RCC 7860 (cell line): ENCODE measurements at regions not wholly inside any gene's neighbourhood (a gene's known extent, or its start where the extent isn't known, plus 50 kb on each side); places are given as distances from the start of the nearest gene placed in this dataset.

Source experiments
- DNase-seq: peaks from one replicate; pipeline ENCODE4 v3.0.0-alpha.2; 2015; ENCODE audit warnings: low spot score
- FAIRE-seq: peaks from 2 replicates; lab custom pipeline; 2012; peaks lifted over from hg19 to GRCh38; lab: Jason Lieb, UNC

DNA sequence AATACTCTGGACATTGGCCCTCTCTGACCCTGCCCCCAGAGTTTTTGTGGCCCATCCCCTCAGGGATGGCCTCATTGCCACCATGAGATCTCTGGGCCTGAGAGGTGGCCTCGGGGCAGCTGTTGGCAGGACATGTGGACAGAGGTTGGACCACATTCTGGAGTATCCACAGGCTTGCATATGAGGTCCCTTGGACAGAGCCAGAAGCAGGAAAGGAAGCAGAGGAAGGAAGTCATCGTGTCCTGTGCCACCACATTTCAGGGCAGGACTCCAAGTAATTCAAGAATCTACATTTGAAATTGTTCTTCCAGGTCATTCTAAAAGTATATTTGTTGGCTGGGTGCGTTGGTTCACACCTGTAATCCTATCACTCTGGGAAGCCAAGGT is 95.9 kb upstream of the PPP2R5A start:
- FAIRE-seq (no peak), DNase-seq (no peak)

DNA sequence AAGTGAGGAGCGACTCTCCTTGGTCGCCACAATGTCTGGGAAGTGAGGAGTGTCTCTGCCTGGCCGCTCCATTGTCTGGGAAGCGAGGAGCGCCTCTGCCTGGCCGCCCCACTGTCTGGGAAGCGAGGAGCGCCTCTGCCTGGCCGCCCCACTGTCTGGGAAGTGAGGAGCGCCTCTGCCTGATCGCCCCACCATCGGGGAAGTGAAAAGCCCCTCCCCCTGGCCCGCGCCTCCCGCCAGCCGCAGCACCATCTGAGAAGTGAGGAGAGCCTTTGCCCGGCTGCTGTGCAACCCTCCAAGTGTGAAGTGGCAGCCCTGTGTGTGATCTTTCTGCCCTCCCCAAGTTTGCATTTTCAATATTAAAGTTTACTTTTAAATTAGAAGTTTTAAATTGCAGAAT is 95.0 kb upstream of the PPP2R5A start:
- FAIRE-seq (no peak), DNase-seq (no peak)

DNA sequence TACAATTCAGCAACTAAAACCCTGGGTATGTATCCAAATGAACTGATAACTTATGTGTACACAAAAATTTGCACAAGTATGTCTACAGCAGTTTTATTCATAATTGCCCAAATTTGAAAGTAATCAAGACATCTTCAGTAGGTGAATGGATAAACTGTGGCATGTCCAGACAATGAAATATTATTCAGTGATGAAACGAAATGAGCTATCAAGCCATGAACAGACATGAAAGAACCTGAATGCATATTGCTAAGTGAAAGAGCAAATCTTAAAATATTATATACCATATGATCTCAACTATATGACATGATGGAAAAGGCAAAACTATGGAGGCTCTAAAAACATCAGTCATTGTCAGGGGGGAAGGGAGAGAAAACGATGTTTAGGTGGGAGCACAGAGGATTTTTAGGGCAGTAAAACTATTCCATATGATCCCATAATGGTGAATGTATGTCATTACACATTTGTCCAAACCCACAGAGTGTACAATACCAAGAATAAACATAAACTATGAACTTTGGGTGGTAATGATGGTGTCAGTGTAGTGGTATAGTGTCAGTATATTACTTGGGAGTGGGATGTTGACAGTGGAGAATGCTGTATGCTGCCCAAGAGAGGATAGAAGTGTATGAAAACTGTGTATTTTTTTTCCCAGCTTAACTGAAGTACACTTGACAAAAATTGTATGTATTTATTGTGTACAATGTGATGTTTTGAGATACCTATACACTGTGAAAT is 92.8 kb upstream of the PPP2R5A start:
- no peak for DNase-seq
- FAIRE-seq: no peak

DNA sequence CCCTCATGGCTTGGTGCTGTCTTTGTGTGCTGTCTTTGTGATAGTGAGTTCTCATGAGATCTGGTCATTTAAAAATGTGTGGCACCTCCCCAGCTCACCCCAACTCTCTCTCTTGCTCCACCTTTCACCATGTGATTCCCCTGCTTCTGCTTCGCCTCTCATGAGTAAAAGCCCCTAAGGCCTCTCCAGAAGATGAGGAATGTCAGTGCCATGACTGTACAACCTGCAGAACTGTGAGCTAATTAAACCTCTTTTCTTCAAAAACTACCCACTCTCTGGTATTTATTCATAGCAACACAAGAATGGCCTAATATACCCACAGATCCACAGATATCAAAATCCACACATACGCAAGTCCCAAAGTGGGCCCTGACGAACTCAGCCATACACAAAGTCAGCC is 88.9 kb upstream of the PPP2R5A start:
- no peak for FAIRE-seq
- no peak for DNase-seq

DNA sequence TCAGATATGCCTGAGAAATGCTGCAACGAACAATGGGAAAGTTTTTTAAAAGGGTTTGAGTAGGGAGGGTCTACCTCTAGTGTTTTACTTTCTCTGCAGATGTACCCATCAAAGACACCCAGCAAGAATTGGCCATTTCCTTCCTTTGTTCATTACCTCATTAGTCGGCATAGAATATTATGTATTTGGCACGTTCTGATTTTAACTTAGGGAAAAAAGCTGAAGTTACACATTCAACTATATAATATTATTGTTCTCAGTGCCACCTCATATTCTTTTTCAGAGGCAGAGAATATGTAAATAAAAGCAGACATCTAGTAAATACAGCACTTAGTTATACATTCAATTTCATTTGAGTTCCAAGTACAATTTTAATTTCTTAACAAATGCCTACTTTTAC is 83.7 kb upstream of the PPP2R5A start:
- FAIRE-seq (no peak), DNase-seq (no peak)

DNA sequence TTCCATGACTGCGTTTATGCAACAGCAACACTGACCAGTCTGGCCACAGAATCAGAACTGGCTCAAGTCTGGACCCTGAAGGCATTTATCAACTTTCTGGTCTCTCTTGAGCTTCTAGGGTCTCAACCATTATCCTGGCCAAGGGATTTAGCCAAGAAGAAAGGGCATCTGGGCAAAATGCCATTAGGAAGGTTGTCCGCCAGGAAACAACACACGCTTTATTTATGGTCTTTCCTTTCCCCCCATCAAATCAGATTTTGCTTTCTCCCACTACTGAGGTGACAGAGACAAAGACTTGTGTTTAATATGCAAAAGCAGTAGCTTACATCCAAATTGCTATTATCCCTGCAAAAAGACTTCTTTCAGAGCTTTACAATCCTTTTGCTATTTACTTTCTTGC is 81.6 kb upstream of the PPP2R5A start:
- no peak for DNase-seq

DNA sequence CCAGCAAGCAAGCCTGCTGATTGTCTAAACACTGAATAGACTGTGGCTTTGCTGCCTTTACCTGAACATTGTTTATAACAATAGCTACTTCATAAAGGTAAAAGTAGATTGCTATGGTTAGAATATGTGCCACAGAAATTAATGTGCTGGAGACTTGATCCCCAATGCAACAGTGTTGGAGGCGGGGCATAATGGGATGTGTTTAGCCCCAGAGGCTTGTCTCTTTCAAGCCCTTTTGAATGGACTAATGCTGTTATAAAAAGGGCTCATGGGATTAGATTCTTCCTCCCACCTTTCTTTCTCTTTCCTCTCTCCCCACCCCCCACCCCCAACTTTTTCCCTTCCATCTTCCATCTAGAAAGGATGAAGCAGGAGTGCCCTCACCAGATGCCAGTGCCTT is 80.2 kb upstream of the PPP2R5A start:
- no peak for FAIRE-seq
- DNase-seq: no peak

More for the DNA sequence above, 81.6 kb upstream of the PPP2R5A start:
- no peak for FAIRE-seq

DNA sequence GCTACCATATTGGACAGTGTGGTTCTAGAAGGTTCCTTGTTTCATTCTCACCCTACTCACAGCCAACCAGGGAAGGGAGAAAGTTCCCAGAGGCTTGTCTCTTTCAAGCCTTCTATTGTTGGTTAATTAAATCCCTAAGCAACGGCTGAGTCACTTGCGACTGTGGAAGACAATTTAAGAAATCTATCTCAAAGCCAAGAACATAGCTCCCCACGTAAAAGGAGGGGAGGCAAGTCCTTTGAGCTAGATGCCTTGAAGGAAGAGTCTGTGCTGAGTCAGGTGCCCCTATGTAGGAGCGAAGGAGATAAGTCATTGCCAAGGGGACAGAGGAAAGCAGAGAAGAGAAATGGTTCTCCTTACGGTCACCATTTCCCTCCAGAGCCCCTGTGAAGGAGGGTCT is 79.4 kb upstream of the PPP2R5A start:
- no peak for DNase-seq
- no peak for FAIRE-seq

DNA sequence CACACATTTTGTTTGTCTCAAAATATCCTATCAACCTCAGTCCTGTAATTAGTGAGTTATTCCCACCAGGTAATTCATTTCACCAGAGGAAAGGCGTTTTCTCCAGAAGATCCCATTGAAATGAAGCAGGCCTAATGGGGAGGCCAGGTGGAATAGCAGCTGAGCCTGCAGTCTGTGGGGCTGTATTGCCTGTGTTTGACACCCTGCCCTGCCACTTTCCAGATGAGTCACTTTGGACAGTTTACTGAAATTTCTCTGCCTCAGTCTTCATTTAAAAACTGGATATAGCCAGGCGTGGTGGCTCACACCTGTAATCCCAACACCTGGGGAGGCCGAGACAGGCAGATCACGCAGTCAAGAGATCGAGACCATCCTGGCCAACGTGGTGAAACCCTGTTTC is 78.1 kb upstream of the PPP2R5A start:
- DNase-seq: no peak
- no peak for FAIRE-seq

DNA sequence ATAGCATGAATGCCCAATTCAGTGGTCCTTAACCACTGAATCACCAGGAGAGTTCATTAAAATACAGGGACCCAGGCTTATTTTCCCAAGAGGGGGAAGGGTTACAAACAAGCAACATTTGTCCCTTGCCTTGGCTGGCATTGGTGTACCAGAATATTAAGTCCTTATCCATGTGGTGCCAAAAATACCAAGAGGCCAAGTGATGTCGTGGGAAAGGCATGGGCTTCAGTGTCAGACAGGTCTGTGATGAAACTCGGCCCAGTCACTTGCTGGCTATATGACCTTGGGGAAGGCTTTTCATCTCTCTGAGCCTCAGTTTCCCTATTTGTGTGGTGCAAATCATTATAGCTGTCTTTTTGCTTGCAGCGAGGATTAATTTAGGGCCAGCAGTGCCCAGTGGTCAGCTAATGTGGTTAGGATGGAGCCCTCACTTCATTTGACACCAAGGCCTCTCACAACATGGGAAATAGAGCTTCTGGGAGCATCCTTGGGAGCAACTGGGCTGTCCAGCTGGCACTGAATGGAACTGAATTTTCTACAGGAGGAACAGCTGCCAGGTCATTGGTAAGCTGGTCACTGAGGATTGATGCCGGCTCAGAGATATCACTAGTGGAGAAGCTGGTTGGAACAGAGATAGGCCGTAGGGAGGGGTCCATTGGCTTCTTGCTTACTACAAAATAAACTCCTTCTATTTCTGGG is 77.2 kb upstream of the PPP2R5A start:
- FAIRE-seq (no peak), DNase-seq (no peak)

DNA sequence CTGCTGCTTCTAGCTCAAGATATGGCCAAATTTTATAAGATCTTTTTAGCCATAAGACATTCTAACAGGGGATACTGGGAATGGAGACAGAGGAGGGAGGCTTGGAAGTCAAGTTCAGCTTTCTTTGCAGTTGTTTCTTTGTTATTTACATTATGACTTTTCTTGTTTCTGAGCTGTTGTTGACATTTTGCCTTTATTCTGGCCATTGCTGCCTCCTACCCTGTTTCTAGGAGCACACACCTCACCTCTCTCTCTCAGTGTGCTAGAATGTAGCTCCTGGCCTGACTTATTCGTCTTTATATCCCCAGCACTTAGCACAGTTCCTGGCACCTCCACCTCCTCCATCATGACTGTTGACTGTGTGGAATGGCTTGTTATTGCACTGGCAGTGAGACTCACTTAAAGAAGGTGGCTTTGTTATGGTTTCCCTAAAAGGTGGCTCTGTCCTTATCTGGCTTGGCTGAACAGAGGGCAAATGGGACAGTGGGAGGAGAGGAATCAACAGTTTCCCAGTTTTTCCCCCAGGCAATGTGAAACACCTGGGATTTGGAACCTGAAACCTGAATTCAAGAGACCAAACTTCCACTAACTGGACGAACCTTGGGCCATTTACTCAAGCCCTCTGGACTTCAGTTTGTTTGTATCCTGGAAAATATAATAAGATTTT is 76.1 kb upstream of the PPP2R5A start:
- FAIRE-seq (no peak), DNase-seq (no peak)

DNA sequence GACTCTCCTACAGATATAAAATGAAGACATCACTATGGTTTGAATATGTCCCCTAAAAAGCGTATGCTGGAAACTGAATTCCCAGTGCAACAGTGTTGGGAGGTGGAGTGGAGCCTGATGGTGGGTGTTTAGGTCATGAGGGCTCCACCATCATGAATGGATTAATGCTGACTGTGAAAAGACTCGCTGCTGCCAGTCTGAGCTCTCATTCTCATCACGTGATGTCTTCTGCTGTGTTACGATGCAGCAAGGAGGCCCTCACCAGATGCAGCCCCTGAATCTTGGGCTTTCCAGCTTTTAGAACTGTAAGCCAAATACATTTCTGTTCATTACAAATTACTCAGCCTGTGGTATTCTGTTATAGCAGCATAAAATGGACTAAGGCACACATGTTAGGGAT is 73.8 kb upstream of the PPP2R5A start:
- DNase-seq (no peak), FAIRE-seq (no peak)

DNA sequence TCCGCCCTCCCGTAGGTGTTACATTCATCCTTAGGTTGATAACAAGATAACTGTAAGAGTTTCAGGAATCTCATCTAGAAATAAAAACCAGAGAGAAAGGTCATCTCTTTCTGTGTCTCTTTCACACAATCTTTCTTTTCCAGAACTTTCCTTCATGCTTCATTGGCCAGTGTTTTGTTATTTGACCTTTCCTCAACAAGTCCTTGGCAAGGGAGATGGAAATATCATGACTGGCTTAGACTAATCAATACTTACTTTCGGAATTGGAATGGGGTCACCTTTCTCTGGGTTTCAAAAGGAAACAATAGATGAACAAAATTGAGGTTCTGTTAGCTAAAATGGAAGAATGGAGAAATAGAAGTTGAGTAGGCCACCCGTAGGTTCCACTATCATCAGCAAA is 72.9 kb upstream of the PPP2R5A start:
- DNase-seq: no peak
- FAIRE-seq: no peak

DNA sequence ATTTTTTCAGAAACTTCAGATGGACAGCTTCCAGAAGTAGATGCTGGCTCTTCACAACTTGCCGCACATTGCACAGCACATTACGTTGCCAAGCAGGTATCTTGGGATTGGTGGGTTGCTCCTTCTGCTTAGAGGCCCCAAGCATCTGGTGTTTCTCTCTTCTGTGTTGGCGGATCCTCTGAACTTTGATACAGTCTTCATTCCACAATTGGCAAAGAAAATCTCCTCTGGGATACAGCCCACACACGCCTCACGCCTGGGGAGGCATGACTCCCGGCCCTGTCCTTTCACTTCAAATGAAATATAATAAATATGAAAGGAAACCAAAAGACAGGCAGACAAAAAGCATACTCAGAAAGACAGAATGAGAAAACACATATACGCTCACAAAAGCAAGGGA is 72.3 kb upstream of the PPP2R5A start:
- no peak for FAIRE-seq
- no peak for DNase-seq

DNA sequence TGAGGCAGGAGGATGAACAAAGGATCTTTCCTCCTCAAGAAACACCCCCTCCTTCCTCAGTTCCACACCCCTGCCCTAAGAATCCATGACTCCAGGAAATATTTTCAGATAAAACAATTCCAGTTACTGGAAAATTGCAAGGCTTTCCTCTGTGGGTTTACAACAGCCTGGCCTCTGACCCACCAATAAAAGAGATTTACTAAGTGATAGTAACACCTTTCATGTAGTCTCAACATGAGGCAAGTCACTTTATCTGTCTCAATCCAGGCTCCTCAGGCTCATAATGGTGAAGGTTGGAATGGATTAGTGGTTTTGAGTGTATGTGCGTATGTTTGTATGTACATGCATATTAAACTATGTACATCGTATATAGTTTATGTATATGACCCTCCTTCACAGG is 71.4 kb upstream of the PPP2R5A start:
- DNase-seq (no peak), FAIRE-seq (no peak)

DNA sequence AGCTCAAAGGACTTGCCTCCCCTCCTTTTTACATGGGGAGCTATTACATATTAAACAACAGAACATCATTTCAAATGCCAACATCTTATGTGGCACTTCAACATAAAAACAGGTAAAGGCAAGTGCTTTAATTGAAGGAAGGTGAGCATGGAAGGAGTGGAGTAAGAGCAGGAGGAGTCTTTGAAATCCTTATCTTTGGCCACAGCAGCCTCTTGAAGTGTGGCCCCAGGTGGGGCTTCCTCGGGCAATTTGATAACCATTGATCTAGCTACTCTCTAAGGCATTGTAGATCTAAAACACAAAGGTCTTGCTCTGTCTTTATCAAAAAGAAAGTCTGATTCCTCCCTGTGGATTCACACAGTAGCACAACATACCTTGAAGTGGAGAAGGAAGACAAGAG is 70.9 kb upstream of the PPP2R5A start:
- no peak for DNase-seq
- no peak for FAIRE-seq

DNA sequence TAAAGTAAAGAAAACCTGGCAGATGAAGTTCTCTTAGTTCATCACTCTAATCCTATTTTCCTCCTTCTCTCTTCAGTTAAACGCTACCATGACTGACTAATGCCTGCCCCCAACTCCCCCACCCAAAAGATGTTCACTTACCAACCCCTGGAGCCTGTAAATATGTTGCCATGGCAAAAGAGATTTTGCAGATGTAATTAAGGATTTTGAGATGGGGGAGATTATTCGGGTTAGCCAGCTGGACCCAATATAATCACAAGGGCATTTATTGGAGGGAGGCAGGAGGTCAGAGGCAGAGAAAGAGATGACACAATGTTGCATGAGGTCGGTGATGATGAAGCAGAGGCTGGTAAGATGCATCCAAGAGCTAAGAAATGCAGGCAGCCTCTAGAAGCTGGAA is 69.3 kb upstream of the PPP2R5A start:
- DNase-seq: no peak
- no peak for FAIRE-seq

DNA sequence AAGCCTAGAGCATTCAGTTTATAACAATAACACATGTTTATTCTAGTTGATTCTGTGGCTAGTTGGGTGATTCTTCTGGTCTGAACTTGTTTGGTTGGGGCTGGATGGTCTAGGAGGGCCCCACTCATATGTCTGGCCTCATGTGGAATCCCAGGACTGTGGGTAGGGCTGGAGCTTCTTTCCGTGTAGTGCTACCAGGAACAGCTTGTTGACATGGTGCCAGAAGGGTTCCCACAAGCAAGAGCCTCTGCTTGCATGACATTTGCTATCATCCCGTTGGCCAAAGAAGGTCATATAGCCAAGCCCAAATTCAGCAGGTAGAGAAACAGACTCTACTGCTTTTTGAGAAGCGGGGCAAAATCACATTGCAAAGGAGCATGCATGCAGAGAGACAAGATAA is 67.6 kb upstream of the PPP2R5A start:
- DNase-seq: no peak
- no peak for FAIRE-seq

DNA sequence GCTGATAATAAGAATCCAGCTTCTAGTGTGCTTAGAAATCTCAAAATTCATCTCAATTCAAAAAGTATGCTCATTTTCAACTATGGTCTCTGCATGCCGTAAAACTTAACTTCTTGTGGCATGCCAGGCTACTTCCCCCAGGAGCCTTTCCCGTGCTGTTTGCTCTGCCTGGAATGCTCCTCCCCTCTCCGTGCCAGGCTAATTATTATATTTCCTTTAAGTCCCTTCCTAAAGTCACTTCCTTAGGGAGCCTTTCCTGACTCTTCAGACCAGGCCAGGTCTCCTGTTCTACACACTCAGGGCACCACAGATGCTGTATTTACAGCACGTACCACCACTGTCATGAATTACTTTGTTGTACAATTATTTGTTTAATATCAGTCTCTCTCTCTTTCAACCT is 67.1 kb upstream of the PPP2R5A start:
- no peak for FAIRE-seq
- peak; percentile 26 for DNase-seq

DNA sequence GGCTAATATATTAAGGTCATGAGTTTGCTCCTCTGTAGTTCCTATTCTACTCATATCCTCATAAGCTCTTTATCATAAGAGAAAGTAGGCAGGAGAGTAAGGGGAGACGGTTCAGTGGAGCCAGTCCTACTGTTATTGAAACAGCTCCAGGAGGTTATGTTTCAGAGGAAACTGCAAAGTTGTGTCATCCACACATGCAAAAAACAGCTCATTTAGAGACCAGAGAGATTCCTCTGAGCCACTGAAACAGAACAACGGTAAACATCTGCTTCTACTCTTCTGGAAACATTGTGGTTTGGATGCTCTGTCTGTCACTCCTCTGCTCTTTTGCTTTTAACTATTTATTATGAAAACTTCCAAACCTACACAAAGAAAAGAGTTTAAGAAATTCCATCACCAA is 66.3 kb upstream of the PPP2R5A start:
- peak; percentile 99 for FAIRE-seq
- DNase-seq: peak; percentile 94

DNA sequence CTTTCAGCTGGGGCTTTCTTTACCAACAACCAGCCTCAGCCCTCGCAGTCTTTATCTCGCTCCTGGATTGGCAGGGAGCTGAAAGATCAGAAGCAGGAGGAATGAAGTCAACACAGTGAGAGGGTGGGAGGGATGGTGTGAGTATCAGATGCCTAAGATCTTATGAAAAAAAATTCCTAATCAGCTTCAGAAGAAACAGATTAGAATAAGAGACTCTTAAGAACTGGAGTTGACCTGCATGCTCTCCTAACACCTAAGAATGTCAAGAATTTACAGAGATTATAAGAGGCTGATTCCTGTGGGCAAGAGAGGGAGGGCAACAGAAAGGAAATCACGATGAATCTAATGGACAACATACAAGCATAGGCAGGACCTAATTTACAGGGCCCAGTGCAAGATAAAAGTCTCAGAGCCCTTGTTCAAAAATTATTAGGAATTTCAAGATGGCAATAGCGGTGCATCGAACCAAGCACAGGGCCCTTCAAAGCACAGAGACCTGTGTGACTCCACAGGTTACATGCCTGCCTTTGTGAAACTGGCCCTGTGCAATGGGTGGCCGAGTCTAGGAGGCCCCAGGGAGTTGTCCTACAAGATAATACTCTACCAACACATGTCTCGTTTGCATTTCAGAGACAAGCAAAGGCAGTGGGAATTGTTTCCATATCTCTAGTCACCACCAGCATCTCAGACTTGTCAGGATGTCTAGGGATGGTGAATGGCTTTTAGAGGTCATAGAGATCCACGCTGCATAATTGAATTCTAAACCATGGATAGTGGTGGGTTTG is 65.3 kb upstream of the PPP2R5A start:
- FAIRE-seq (no peak), DNase-seq (peak; percentile 94)
